HG02938 (cell line): ENCODE measurements at regions not wholly inside any gene's neighbourhood (a gene's known extent, or its start where the extent isn't known, plus 50 kb on each side); places are given as distances from the start of the nearest gene placed in this dataset.

Experiments
- ATAC-seq: cut with Tn5 transposase; IDR thresholded peaks from one replicate; pipeline ENCODE4 v1.9.1; 2021; ENCODE audit warnings: mild to moderate bottlenecking, moderate library complexity; ENCODE audit not compliant: unreplicated experiment

- ATAC-seq: no peak
Observed at GRCh38 chr4:145348291-145348690, 133.4 kb upstream of the SMAD1 start.

- no peak for ATAC-seq
Observed at GRCh38 chr4:145347684-145348083, 134.0 kb upstream of the SMAD1 start.

- no peak for ATAC-seq
Observed at GRCh38 chr4:145346081-145346480, 135.6 kb upstream of the SMAD1 start.

GRCh38 chr4:145345401-145345800, 136.3 kb upstream of the SMAD1 start:
- no peak for ATAC-seq

GRCh38 chr4:145341381-145341780, 140.3 kb upstream of the SMAD1 start:
- no peak for ATAC-seq

GRCh38 chr4:145340071-145340675, 141.5 kb upstream of the SMAD1 start:
- ATAC-seq: no peak

GRCh38 chr4:145339075-145339725, 142.5 kb upstream of the SMAD1 start:
- no peak for ATAC-seq

GRCh38 chr4:145338568-145338967, 143.1 kb upstream of the SMAD1 start:
- no peak for ATAC-seq

GRCh38 chr4:145337391-145337790, 144.3 kb upstream of the SMAD1 start:
- ATAC-seq: no peak

- ATAC-seq: no peak
Observed at GRCh38 chr4:145333786-145334185, 147.9 kb upstream of the SMAD1 start.

GRCh38 chr4:145326491-145326890, 146.1 kb upstream of the OTUD4 start:
- no peak for ATAC-seq

GRCh38 chr4:145324161-145324560, 143.8 kb upstream of the OTUD4 start:
- no peak for ATAC-seq

- ATAC-seq: no peak
Observed at GRCh38 chr4:145320294-145320693, 139.9 kb upstream of the OTUD4 start.

- no peak for ATAC-seq
Observed at GRCh38 chr4:145319751-145320150, 139.4 kb upstream of the OTUD4 start.

- no peak for ATAC-seq
Observed at GRCh38 chr4:145316897-145317574, 136.6 kb upstream of the OTUD4 start.

GRCh38 chr4:145315811-145316225, 135.4 kb upstream of the OTUD4 start:
- ATAC-seq: no peak

GRCh38 chr4:145308598-145308997, 128.2 kb upstream of the OTUD4 start:
- ATAC-seq: no peak

GRCh38 chr4:145307763-145308430, 127.5 kb upstream of the OTUD4 start:
- ATAC-seq: no peak

GRCh38 chr4:145307120-145307519, 126.7 kb upstream of the OTUD4 start:
- ATAC-seq: no peak

GRCh38 chr4:145302725-145303124, 122.3 kb upstream of the OTUD4 start:
- ATAC-seq: no peak

- no peak for ATAC-seq
Observed at GRCh38 chr4:145301386-145302080, 121.1 kb upstream of the OTUD4 start.
